A549 (cell line): ENCODE measurements at regions not wholly inside any gene's neighbourhood (a gene's known extent, or its start where the extent isn't known, plus 50 kb on each side); places are given as distances from the start of the nearest gene placed in this dataset.

Source experiments
- ATAC-seq, 2 experiments: fragments of 200-7000 bp in 1 of 2; fragments of >200 bp in 1 of 2; cut with Nextera tagmentation in 1 of 2; cut with Tn5 transposase in 1 of 2; 3 replicates each; pipeline versions ENCODE4 v1.8.0 to v1.9.1; 2018 to 2020; ENCODE audit warnings: mild to moderate bottlenecking in 1 of 2, moderate library complexity in 1 of 2
- CTCF ChIA-PET: fragments of 300-600 bp; sonication (Branson Sonifier 250); formaldehyde crosslinking; extraction: SDS; loops from one replicate; lab custom pipeline; 2021; ENCODE audit warnings: antibody characterized with exemption, inconsistent platforms; lab: Yijun Ruan, JAX
- POLR2A ChIA-PET: fragments of 350-600 bp; formaldehyde crosslinking; extraction: SDS; loops from one replicate; lab custom pipeline; 2021; ENCODE audit warnings: antibody characterized with exemption, inconsistent platforms; lab: Yijun Ruan, JAX
- DNase-seq, 2 experiments: peaks; one replicate each; pipeline versions ENCODE4 v3.0.0 to v3.0.0-alpha.2; 2011 to 2016; ENCODE audit warnings: low read depth in 1 of 2, low spot score in 1 of 2
- FAIRE-seq: peaks from 2 replicates; lab custom pipeline; 2011; peaks lifted over from hg19 to GRCh38; lab: Jason Lieb, UNC
- H3K27ac ChIP-seq, 2 experiments: fragments of >200 bp; sonication (Bioruptor Twin); formaldehyde crosslinking; 3 replicates each; pipeline ENCODE4 v1.5.1; 2016 to 2017
- H3K4me1 ChIP-seq: fragments of >200 bp; sonication (Bioruptor Twin); formaldehyde crosslinking; 3 replicates; pipeline ENCODE4 v1.6.1; 2016
- H3K4me2 ChIP-seq: fragments of >200 bp; sonication (Bioruptor Twin); formaldehyde crosslinking; 3 replicates; pipeline ENCODE4 v1.6.1; 2016
- H3K4me3 ChIP-seq: fragments of >200 bp; sonication (Bioruptor Twin); formaldehyde crosslinking; 3 replicates; pipeline ENCODE4 v1.5.1; 2016
- H3K9me3 ChIP-seq: fragments of >200 bp; sonication (Bioruptor Twin); formaldehyde crosslinking; 3 replicates; pipeline ENCODE4 v1.6.1; 2016
- BHLHE40 ChIP-seq: IDR thresholded peaks from 2 replicates; pipeline ENCODE4 v1.6.1; 2012; ENCODE audit warnings: low read depth, low read length, inconsistent platforms
- CHD2 ChIP-seq: fragments of 150-350 bp; IDR thresholded peaks from 2 replicates; pipeline ENCODE4 v1.6.1; 2014; ENCODE audit warnings: low read length; ENCODE audit not compliant: partially characterized antibody
- CHD4 ChIP-seq: fragments of 200-600 bp; sonication (generic); IDR thresholded peaks from 2 replicates; pipeline ENCODE4 v1.6.1; 2016; ENCODE audit warnings: antibody characterized with exemption, mild to moderate bottlenecking, borderline replicate concordance
- EP300 ChIP-seq, 2 experiments: fragments of >200 bp; sonication (Bioruptor Twin); formaldehyde crosslinking; IDR thresholded peaks; 2 replicates in 1 of 2; 3 replicates in 1 of 2; pipeline ENCODE4 v1.6.1; 2016 to 2017
- FOSB ChIP-seq: fragments of 250-450 bp; sonication (Bioruptor Pico); IDR thresholded peaks from 2 replicates; pipeline ENCODE4 v1.5.0; 2020; ENCODE audit warnings: mild to moderate bottlenecking, moderate library complexity
- FOSL2 ChIP-seq, 2 experiments: fragments of 450-650 bp in 1 of 2; fragments of >200 bp in 1 of 2; sonication (Bioruptor Twin) in 1 of 2; formaldehyde crosslinking; IDR thresholded peaks; 2 replicates each; pipeline versions ENCODE4 v1.5.0 to v1.6.1; 2016 to 2020; ENCODE audit warnings: mild to moderate bottlenecking in 1 of 2, moderate library complexity in 1 of 2
- FOXS1 ChIP-seq: fragments of 250-450 bp; sonication (Bioruptor Pico); IDR thresholded peaks from 2 replicates; pipeline ENCODE4 v1.5.0; 2020; ENCODE audit warnings: mild to moderate bottlenecking, moderate library complexity
- HDAC2 ChIP-seq: fragments of 200-600 bp; sonication (generic); IDR thresholded peaks from 2 replicates; pipeline ENCODE4 v1.6.1; 2016
- HEYL ChIP-seq: fragments of 250-450 bp; sonication (Bioruptor Pico); IDR thresholded peaks from 2 replicates; pipeline ENCODE4 v1.8.0; 2021; ENCODE audit warnings: mild to moderate bottlenecking, moderate library complexity
- HOXA7 ChIP-seq: fragments of 250-450 bp; sonication (Bioruptor Pico); IDR thresholded peaks from 2 replicates; pipeline ENCODE4 v1.5.0; 2020; ENCODE audit warnings: mild to moderate bottlenecking, moderate library complexity
- JUN ChIP-seq, 2 experiments: fragments of >200 bp; sonication (Bioruptor Twin); formaldehyde crosslinking; IDR thresholded peaks; 2 replicates in 1 of 2; 3 replicates in 1 of 2; pipeline ENCODE4 v1.6.1; 2016 to 2017
- KDM1A ChIP-seq: fragments of 200-600 bp; sonication (generic); IDR thresholded peaks from 2 replicates; pipeline ENCODE4 v1.6.1; 2016; ENCODE audit warnings: low read depth, mild to moderate bottlenecking
- MAFK ChIP-seq: fragments of 450-650 bp; IDR thresholded peaks from 2 replicates; pipeline ENCODE4 v1.6.1; 2014; ENCODE audit not compliant: partially characterized antibody
- MAZ ChIP-seq: fragments of 150-350 bp; IDR thresholded peaks from 2 replicates; pipeline ENCODE4 v1.6.1; 2014; ENCODE audit warnings: antibody characterized with exemption, low read depth, low read length, borderline replicate concordance
- NPAS2 ChIP-seq: fragments of 250-450 bp; sonication (Bioruptor Pico); IDR thresholded peaks from 2 replicates; pipeline ENCODE4 v1.8.0; 2022; ENCODE audit warnings: mild to moderate bottlenecking, moderate library complexity, borderline replicate concordance
- POLR2A ChIP-seq: IDR thresholded peaks from 2 replicates; pipeline ENCODE4 v1.6.1; 2012; ENCODE audit warnings: mild to moderate bottlenecking, low read length
- RAD21 ChIP-seq, 2 experiments: fragments of >200 bp in 1 of 2; sonication (Bioruptor Twin) in 1 of 2; formaldehyde crosslinking in 1 of 2; IDR thresholded peaks in 1 of 2; conservative IDR thresholded peaks in 1 of 2; 2 replicates in 1 of 2; 3 replicates in 1 of 2; pipeline ENCODE4 v1.6.1; 2012 to 2018; ENCODE audit warnings: inconsistent platforms in 1 of 2
- RNF2 ChIP-seq: fragments of 200-600 bp; sonication (generic); IDR thresholded peaks from 2 replicates; pipeline ENCODE4 v1.6.1; 2016; ENCODE audit warnings: low read depth, mild to moderate bottlenecking, antibody characterized with exemption, moderate library complexity, borderline replicate concordance
- SMC3 ChIP-seq: fragments of >200 bp; sonication (Bioruptor Twin); formaldehyde crosslinking; IDR thresholded peaks from 3 replicates; pipeline ENCODE4 v1.6.1; 2018; ENCODE audit warnings: inconsistent platforms
- TFCP2L1 ChIP-seq: fragments of 250-450 bp; sonication (Bioruptor Pico); IDR thresholded peaks from 2 replicates; pipeline ENCODE4 v1.5.0; 2021; ENCODE audit warnings: mild to moderate bottlenecking
- ZC3H11A ChIP-seq: fragments of 450-650 bp; IDR thresholded peaks from 2 replicates; pipeline ENCODE4 v1.6.1; 2014; ENCODE audit warnings: antibody characterized with exemption, mild to moderate bottlenecking
- ZFP36 ChIP-seq: fragments of 450-650 bp; IDR thresholded peaks from 2 replicates; pipeline ENCODE4 v1.6.1; 2014; ENCODE audit warnings: borderline replicate concordance; ENCODE audit not compliant: partially characterized antibody
- WGBS: methylation state at CpG from one replicate; pipeline ENCODE4 v1.1.6; 2017; ENCODE audit errors: missing lambda C conversion rate; 5-methylcytosine and 5-hydroxymethylcytosine counted together
- TF ChIP-seq, protein P1 (sequence below): fragments of 250-450 bp; sonication (Bioruptor Pico); IDR thresholded peaks from 2 replicates; pipeline ENCODE4 v1.5.0; 2020; ENCODE audit warnings: low read depth, mild to moderate bottlenecking, moderate library complexity
- TF ChIP-seq, protein P2 (sequence below): IDR thresholded peaks from 2 replicates; pipeline ENCODE4 v1.6.1; 2012
- TF ChIP-seq, protein P3 (sequence below): fragments of 200-600 bp; sonication (generic); IDR thresholded peaks from 2 replicates; pipeline ENCODE4 v1.6.1; 2016; ENCODE audit warnings: antibody characterized with exemption, mild to moderate bottlenecking, moderate library complexity

DNA sequence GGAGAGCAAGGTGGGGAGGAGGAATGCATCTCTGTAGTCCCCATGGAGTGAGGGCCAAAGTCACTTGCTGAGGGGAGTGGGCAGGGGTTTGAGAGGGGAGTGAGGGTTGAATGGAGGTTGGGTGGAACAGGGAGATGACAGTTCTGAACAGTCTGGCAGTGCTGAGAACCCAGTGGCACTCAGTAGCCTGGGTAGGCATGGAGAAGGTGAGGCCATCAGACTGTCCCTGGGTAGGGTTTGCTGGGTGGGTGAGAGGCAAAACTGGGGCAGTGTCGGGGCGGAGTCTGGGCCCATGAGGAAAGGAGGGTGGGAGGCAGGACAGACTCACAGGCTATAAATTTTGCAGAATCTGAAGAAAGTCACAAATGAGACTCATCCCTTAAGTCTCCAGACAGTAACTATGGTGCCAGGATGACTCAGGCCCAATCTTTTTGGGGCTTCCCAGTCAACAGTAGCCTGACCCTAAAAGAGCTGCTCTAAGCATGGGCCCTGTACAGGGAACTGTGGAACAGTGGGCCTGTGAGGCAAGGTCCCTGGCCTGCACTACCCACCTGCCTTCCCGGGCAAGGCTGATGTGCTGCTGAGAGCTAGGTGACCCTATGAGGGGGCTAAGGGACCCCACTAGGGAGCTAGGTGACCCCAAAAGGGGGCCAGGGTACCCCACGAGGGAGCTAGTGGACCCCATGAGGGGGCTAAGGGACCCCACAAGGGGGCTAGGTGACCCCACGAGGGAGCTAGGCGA, 51.0 kb upstream of the DMRTB1 start:
- TF ChIP-seq TFCP2L1 (CRISPR knock-in tag) (no peak), MAFK (no peak), RAD21 (conservative IDR thresholded peaks at IDR 0.05 in 1 of 2, IDR thresholded peaks at IDR 0.05 in 1 of 2) (no peak), RNF2 (no peak)
- TF ChIP-seq, all 56 proteins: peak for 0
- ATAC-seq (peak in 1 of 2 experiments; percentile 20; a peak in 1 of 6 replicates), FAIRE-seq (no peak), DNase-seq (no peak)
- H3K4me2 ChIP-seq = no peak overlapping the region
- no peak overlapping the region for H3K4me3 ChIP-seq
- peak overlapping the region in 1 of 2 experiments; percentile 55; a peak in 2 of 6 replicates for H3K27ac ChIP-seq
- CTCF ChIA-PET = interaction anchor here (1.1 to 2.6 kb wide), 3 partner anchors 15 to 130 kb away, joined by 3 to 10 read pairs (median 7); no protein-coding TSS in a partner anchor
- peaks cover 17% of the 10 kb centered on the region for H3K4me1 ChIP-seq
- 70% methylated on average over 2 of the region's 6 CpGs for WGBS
- H3K9me3 ChIP-seq = no peaks in the 10 kb centered on the region
- POLR2A ChIA-PET = no interaction called here

DNA sequence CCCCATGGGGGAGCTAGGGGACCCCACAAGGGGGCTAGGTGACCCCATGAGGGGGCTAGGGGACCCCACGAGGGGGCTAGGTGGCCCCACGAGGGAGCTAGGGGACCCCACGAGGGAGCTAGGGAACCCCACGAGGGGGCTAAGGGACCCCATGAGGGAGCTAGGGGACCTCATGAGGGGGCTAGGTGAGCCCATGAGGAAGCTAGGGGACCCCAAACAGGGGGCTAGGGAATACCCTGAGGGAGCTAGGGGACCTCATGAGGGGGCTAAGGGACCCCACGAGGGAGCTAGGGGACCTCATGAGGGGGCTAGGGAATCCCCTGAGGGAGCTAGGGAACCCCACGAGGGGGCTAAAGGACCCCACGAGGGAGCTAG, 50.5 kb upstream of the DMRTB1 start:
- CTCF ChIA-PET = interaction anchor here (1.1 to 2.6 kb wide), 3 partner anchors 15 to 131 kb away, joined by 3 to 10 read pairs (median 7); no protein-coding TSS in a partner anchor
- Histone ChIP-seq H3K4me2 (no peak overlapping the region), H3K4me1 (peaks cover 23% of the 10 kb centered on the region), H3K9me3 (no peaks in the 10 kb centered on the region), H3K27ac (peak overlapping the region in 1 of 2 experiments; percentile 55; a peak in 2 of 6 replicates), H3K4me3 (no peak overlapping the region)
- FAIRE-seq (no peak), DNase-seq (no peak), ATAC-seq (no peak)
- TF ChIP-seq KDM1A (no peak), CHD4 (no peak), BHLHE40 (no peak), EP300 (IDR thresholded peaks at IDR 0.05) (no peak), SMC3 (no peak), HOXA7 (CRISPR knock-in tag) (no peak), FOSL2 (IDR thresholded peaks at IDR 0.05) (no peak), FOSL2 (CRISPR knock-in tag; IDR thresholded peaks at IDR 0.05) (no peak), RNF2 (no peak), JUN (IDR thresholded peaks at IDR 0.05) (no peak), MAZ (no peak), ZC3H11A (no peak), HDAC2 (no peak), FOXS1 (CRISPR knock-in tag) (no peak), HEYL (no peak), MAFK (no peak), NPAS2 (no peak)
- TF ChIP-seq, protein P1, sequence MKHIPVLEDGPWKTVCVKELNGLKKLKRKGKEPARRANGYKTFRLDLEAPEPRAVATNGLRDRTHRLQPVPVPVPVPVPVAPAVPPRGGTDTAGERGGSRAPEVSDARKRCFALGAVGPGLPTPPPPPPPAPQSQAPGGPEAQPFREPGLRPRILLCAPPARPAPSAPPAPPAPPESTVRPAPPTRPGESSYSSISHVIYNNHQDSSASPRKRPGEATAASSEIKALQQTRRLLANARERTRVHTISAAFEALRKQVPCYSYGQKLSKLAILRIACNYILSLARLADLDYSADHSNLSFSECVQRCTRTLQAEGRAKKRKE (CRISPR knock-in tag) = no peak
- TF ChIP-seq, protein P2, sequence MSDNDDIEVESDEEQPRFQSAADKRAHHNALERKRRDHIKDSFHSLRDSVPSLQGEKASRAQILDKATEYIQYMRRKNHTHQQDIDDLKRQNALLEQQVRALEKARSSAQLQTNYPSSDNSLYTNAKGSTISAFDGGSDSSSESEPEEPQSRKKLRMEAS = no peak
- POLR2A ChIA-PET = no interaction called here
- WGBS = no CpG with 5 or more reads among the region's 7 CpGs

DNA sequence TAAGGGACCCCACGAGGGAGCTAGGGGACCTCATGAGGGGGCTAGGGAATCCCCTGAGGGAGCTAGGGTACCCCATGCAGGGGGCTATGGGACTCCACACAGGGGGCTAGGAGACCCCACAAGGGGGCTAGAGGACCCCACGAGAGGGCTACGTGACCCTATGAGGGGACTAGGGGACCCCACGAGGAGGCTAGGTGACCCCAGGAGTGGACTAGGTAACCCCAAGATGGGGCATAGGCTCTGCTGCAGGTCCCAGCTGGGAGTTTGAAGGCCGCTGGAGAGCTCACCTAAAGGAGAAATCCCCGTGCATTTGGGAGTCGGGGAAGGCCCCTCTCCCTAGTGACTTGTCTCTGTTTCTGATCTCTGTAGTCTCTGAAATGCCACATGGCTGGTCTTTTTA, 50.0 kb upstream of the DMRTB1 start:
- H3K4me2 ChIP-seq = no peak overlapping the region
- no peak for ATAC-seq
- H3K4me3 ChIP-seq = no peak overlapping the region
- no peaks in the 10 kb centered on the region for H3K9me3 ChIP-seq
- no peak overlapping the region; a peak in 1 of 6 replicates for H3K27ac ChIP-seq
- CTCF ChIA-PET = interaction anchor here (1.1 to 2.6 kb wide), 3 partner anchors 16 to 131 kb away, joined by 3 to 10 read pairs (median 7); no protein-coding TSS in a partner anchor
- POLR2A ChIA-PET = no interaction called here
- WGBS = 89% methylated on average over 3 of the region's 7 CpGs
- TF ChIP-seq, protein P3, sequence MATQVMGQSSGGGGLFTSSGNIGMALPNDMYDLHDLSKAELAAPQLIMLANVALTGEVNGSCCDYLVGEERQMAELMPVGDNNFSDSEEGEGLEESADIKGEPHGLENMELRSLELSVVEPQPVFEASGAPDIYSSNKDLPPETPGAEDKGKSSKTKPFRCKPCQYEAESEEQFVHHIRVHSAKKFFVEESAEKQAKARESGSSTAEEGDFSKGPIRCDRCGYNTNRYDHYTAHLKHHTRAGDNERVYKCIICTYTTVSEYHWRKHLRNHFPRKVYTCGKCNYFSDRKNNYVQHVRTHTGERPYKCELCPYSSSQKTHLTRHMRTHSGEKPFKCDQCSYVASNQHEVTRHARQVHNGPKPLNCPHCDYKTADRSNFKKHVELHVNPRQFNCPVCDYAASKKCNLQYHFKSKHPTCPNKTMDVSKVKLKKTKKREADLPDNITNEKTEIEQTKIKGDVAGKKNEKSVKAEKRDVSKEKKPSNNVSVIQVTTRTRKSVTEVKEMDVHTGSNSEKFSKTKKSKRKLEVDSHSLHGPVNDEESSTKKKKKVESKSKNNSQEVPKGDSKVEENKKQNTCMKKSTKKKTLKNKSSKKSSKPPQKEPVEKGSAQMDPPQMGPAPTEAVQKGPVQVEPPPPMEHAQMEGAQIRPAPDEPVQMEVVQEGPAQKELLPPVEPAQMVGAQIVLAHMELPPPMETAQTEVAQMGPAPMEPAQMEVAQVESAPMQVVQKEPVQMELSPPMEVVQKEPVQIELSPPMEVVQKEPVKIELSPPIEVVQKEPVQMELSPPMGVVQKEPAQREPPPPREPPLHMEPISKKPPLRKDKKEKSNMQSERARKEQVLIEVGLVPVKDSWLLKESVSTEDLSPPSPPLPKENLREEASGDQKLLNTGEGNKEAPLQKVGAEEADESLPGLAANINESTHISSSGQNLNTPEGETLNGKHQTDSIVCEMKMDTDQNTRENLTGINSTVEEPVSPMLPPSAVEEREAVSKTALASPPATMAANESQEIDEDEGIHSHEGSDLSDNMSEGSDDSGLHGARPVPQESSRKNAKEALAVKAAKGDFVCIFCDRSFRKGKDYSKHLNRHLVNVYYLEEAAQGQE = no peak
- TF ChIP-seq ZFP36 = no peak
- TF ChIP-seq, protein P1 (CRISPR knock-in tag) = no peak
- TF ChIP-seq KDM1A = no peak
- TF ChIP-seq CHD2 = no peak
- TF ChIP-seq MAFK = no peak
- TF ChIP-seq POLR2A = no peak
- no peak for TF ChIP-seq HEYL
- no peak for TF ChIP-seq FOSB (CRISPR knock-in tag)
- H3K4me1 ChIP-seq = peaks cover 28% of the 10 kb centered on the region
- no peak for DNase-seq
- FAIRE-seq = no peak
